ENCODE measurements at regions not wholly inside any gene's neighbourhood (a gene's known extent, or its start where the extent isn't known, plus 50 kb on each side); places are given as distances from the start of the nearest gene placed in this dataset.

GRCh38 chr4:104901961-104902605 lies 244.6 kb upstream of the TET2 start:
- no peak for DNase-seq

- DNase-seq = no peak
Measured at GRCh38 chr4:104905065-104905464, 241.6 kb upstream of the TET2 start.

- no peak for DNase-seq
Measured at GRCh38 chr4:104905546-104905945, 241.1 kb upstream of the TET2 start.

- DNase-seq = no peak
Measured at GRCh38 chr4:104906276-104906675, 240.4 kb upstream of the TET2 start.

- no peak for DNase-seq
Measured at GRCh38 chr4:104907074-104907649, 239.5 kb upstream of the TET2 start.

GRCh38 chr4:104907991-104908390 lies 238.7 kb upstream of the TET2 start:
- no peak for DNase-seq

GRCh38 chr4:104909376-104909775 lies 237.3 kb upstream of the TET2 start:
- no peak for DNase-seq

GRCh38 chr4:104912518-104912917 lies 234.2 kb upstream of the TET2 start:
- no peak for DNase-seq

- no peak for DNase-seq
Measured at GRCh38 chr4:104915373-104915772, 231.3 kb upstream of the TET2 start.

- DNase-seq = no peak
Measured at GRCh38 chr4:104915864-104916263, 230.8 kb upstream of the TET2 start.

- no peak for DNase-seq
Measured at GRCh38 chr4:104919406-104919805, 227.3 kb upstream of the TET2 start.

- DNase-seq = no peak
Measured at GRCh38 chr4:104930298-104930697, 216.4 kb upstream of the TET2 start.

- DNase-seq = peak; percentile 78
Measured at GRCh38 chr4:104930745-104931736, 215.6 kb upstream of the TET2 start.

GRCh38 chr4:104938624-104939023 lies 208.1 kb upstream of the TET2 start:
- DNase-seq = no peak

- no peak for DNase-seq
Measured at GRCh38 chr4:104940927-104941326, 205.7 kb upstream of the TET2 start.

GRCh38 chr4:104941661-104942062 lies 205.0 kb upstream of the TET2 start:
- DNase-seq = no peak

- peak; percentile 56 for DNase-seq
Measured at GRCh38 chr4:104942990-104943743, 203.5 kb upstream of the TET2 start.

GRCh38 chr4:104944596-104944995 lies 202.1 kb upstream of the TET2 start:
- no peak for DNase-seq

GRCh38 chr4:104964410-104965175 lies 182.1 kb upstream of the TET2 start:
- DNase-seq = no peak

GRCh38 chr4:104966349-104967033 lies 180.2 kb upstream of the TET2 start:
- peak; percentile 82 for DNase-seq

- DNase-seq = peak; percentile 22
Measured at GRCh38 chr4:104967034-104967401, 179.7 kb upstream of the TET2 start.

Data from hematopoietic multipotent progenitor cell treated with erythropoietin and hydrocortisone succinate and interleukin-3 and kit ligand, for 6 days (in vitro differentiated cells).